ENCODE measurements at regions not wholly inside any gene's neighbourhood (a gene's known extent, or its start where the extent isn't known, plus 50 kb on each side); places are given as distances from the start of the nearest gene placed in this dataset.

GRCh38 chr1:217066794-217067193 is 343.6 kb upstream of the ESRRG start:
- TF ChIP-seq, protein P1, sequence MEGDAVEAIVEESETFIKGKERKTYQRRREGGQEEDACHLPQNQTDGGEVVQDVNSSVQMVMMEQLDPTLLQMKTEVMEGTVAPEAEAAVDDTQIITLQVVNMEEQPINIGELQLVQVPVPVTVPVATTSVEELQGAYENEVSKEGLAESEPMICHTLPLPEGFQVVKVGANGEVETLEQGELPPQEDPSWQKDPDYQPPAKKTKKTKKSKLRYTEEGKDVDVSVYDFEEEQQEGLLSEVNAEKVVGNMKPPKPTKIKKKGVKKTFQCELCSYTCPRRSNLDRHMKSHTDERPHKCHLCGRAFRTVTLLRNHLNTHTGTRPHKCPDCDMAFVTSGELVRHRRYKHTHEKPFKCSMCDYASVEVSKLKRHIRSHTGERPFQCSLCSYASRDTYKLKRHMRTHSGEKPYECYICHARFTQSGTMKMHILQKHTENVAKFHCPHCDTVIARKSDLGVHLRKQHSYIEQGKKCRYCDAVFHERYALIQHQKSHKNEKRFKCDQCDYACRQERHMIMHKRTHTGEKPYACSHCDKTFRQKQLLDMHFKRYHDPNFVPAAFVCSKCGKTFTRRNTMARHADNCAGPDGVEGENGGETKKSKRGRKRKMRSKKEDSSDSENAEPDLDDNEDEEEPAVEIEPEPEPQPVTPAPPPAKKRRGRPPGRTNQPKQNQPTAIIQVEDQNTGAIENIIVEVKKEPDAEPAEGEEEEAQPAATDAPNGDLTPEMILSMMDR (IDR thresholded peaks at IDR 0.05; ENCODE audit: low read depth, low read length, missing control alignments): no peak
- in situ Hi-C loops (cut with HindIII; ENCODE audit: low pct_ligation_motif_present, low sequenced_read_pairs): no loop called here
- no peak overlapping the region for H3K4me3 ChIP-seq (ENCODE audit: low read depth, low read length)
- no peaks in the 10 kb centered on the region for H3K36me3 ChIP-seq (replicated peaks)
- H3K27me3 ChIP-seq (replicated peaks): no peaks in the 10 kb centered on the region
- H3K27ac ChIP-seq: no peak overlapping the region
- DNase-seq: no peak

GRCh38 chr1:217063172-217063908 is 340.1 kb upstream of the ESRRG start:
- Histone ChIP-seq H3K27me3 (replicated peaks) (no peaks in the 10 kb centered on the region), H3K4me3 (ENCODE audit: low read depth, low read length) (no peak overlapping the region), H3K27ac (no peak overlapping the region), H3K36me3 (replicated peaks) (no peaks in the 10 kb centered on the region)
- TF ChIP-seq, protein P1 (IDR thresholded peaks at IDR 0.05; ENCODE audit: low read depth, low read length, missing control alignments): no peak
- no peak for DNase-seq
- in situ Hi-C loops (cut with HindIII; ENCODE audit: low pct_ligation_motif_present, low sequenced_read_pairs): no loop called here

GRCh38 chr1:217062586-217062985 is 339.4 kb upstream of the ESRRG start:
- no peak for DNase-seq
- TF ChIP-seq, protein P1 (IDR thresholded peaks at IDR 0.05; ENCODE audit: low read depth, low read length, missing control alignments): no peak
- Histone ChIP-seq H3K4me3 (ENCODE audit: low read depth, low read length) (no peak overlapping the region), H3K27me3 (replicated peaks) (no peaks in the 10 kb centered on the region), H3K36me3 (replicated peaks) (no peaks in the 10 kb centered on the region), H3K27ac (no peak overlapping the region)
- in situ Hi-C loops (cut with HindIII; ENCODE audit: low pct_ligation_motif_present, low sequenced_read_pairs): no loop called here

GRCh38 chr1:217059401-217059800 is 336.2 kb upstream of the ESRRG start:
- H3K27me3 ChIP-seq (replicated peaks): no peaks in the 10 kb centered on the region
- no peaks in the 10 kb centered on the region for H3K36me3 ChIP-seq (replicated peaks)
- H3K4me3 ChIP-seq (ENCODE audit: low read depth, low read length): no peak overlapping the region
- no peak overlapping the region for H3K27ac ChIP-seq
- TF ChIP-seq, protein P1 (IDR thresholded peaks at IDR 0.05; ENCODE audit: low read depth, low read length, missing control alignments): no peak
- no peak for DNase-seq
- in situ Hi-C loops (cut with HindIII; ENCODE audit: low pct_ligation_motif_present, low sequenced_read_pairs): no loop called here

DNA sequence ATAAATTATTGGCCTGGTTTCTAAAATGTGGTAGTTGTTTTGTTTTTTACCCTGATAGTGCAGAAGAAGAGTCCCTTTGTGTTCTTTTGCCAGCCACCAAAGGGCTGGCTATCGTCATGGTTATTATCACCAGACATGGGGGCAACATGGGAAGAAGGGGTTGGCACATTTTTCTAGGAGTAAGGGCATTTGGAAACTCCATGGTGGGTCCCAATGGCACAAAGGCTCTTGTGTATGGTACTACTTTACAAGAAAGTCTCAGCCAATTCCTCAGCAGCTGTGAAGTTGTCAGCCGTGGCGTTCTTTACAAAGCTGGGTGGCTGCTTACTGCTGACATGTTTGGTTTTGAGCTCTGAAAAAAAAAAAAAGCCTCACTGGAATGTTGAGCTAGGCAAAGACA is 330.4 kb upstream of the ESRRG start:
- H3K4me3 ChIP-seq (ENCODE audit: low read depth, low read length): no peak overlapping the region
- TF ChIP-seq, protein P1 (IDR thresholded peaks at IDR 0.05; ENCODE audit: low read depth, low read length, missing control alignments): no peak

DNA sequence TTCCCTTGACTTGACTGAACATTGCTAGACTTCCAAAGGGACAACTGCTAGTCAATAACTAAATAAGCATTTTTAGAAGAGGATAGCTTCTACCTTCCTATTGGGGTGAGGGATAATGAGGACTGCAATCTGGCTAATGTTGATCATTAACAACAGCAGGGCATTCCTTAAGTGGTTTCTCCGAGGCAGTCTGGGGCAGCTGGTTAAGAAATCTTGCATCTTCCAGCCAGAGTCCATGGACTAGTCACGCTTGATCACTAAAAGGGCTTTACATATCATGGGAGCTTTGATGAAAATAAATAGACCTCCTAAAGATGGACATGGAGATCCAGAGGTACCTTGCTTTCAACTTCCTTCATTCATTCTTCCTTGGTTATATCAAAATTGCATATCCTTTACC is 329.4 kb upstream of the ESRRG start:
- DNase-seq: no peak
- TF ChIP-seq, protein P1 (IDR thresholded peaks at IDR 0.05; ENCODE audit: low read depth, low read length, missing control alignments): no peak
- in situ Hi-C loops (cut with HindIII; ENCODE audit: low pct_ligation_motif_present, low sequenced_read_pairs): no loop called here
- Histone ChIP-seq H3K27ac (no peak overlapping the region), H3K36me3 (replicated peaks) (no peaks in the 10 kb centered on the region), H3K4me3 (ENCODE audit: low read depth, low read length) (no peak overlapping the region), H3K27me3 (replicated peaks) (no peaks in the 10 kb centered on the region)

More for the DNA sequence above, 330.4 kb upstream of the ESRRG start:
- Histone ChIP-seq H3K27ac (no peak overlapping the region), H3K36me3 (replicated peaks) (no peaks in the 10 kb centered on the region), H3K27me3 (replicated peaks) (no peaks in the 10 kb centered on the region)
- no peak for DNase-seq
- in situ Hi-C loops (cut with HindIII; ENCODE audit: low pct_ligation_motif_present, low sequenced_read_pairs): no loop called here
